ENCODE measurements at regions not wholly inside any gene's neighbourhood (a gene's known extent, or its start where the extent isn't known, plus 50 kb on each side); places are given as distances from the start of the nearest gene placed in this dataset.
A peak's percentile ranks its signal among the peaks of the same experiment; 100 is the strongest.

DNA sequence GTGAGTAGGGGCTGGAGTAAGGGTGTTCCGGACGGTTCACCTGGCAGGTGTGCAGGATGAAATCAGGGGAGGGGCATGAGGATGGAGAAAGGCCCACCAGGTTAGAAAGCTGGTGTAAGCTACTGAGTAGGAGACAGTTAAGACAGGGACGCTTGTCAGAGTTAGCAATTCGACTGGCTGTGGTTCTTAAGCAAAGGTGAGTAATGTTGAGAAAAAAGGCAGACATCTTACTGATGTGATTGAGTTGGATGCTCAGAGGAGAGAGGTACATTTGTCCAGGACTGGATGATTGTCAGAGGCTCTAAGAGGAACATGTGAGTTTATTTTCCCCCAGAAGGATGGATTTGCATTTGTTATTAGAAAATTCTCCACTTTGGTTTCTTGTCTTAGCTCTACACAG is 90.5 kb upstream of the MGAT5 start:
- H3K4me3 ChIP-seq (ENCODE audit: low read depth, low read length): no peak overlapping the region
- DNase-seq (ENCODE audit: low read depth): no peak
- TF ChIP-seq, protein P1, sequence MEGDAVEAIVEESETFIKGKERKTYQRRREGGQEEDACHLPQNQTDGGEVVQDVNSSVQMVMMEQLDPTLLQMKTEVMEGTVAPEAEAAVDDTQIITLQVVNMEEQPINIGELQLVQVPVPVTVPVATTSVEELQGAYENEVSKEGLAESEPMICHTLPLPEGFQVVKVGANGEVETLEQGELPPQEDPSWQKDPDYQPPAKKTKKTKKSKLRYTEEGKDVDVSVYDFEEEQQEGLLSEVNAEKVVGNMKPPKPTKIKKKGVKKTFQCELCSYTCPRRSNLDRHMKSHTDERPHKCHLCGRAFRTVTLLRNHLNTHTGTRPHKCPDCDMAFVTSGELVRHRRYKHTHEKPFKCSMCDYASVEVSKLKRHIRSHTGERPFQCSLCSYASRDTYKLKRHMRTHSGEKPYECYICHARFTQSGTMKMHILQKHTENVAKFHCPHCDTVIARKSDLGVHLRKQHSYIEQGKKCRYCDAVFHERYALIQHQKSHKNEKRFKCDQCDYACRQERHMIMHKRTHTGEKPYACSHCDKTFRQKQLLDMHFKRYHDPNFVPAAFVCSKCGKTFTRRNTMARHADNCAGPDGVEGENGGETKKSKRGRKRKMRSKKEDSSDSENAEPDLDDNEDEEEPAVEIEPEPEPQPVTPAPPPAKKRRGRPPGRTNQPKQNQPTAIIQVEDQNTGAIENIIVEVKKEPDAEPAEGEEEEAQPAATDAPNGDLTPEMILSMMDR (IDR thresholded peaks at IDR 0.05; ENCODE audit: insufficient read depth, low read length): no peak

GRCh38 chr2:134164306-134164705 is 89.6 kb upstream of the MGAT5 start:
- no peak overlapping the region for H3K4me3 ChIP-seq (ENCODE audit: low read depth, low read length)
- no peak for DNase-seq (ENCODE audit: low read depth)
- TF ChIP-seq, protein P1 (IDR thresholded peaks at IDR 0.05; ENCODE audit: insufficient read depth, low read length): no peak

- DNase-seq (ENCODE audit: low read depth): peak; percentile 15
- no peak overlapping the region for H3K4me3 ChIP-seq (ENCODE audit: low read depth, low read length)
- TF ChIP-seq, protein P1 (IDR thresholded peaks at IDR 0.05; ENCODE audit: insufficient read depth, low read length): no peak
Observed at GRCh38 chr2:134167015-134167414, 86.9 kb upstream of the MGAT5 start.

DNA sequence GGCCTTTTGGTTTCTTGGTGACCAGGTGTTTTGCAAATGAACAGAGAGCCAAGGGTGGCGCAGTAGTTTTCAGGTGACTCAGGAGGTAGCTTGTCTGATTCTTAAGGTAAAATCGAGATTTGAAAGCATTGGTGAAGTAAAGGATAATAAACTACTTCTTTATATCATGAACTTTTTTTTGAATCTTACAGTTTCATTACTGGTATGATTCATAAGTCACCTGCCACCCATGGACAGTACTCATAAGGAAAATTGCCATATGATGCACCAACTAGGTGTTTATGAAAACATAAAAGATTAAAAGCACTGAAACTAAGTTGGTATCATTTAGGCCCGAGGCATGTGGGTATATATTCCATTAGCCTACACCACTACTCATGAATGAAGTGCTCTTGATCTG is 84.1 kb upstream of the MGAT5 start:
- H3K4me3 ChIP-seq (ENCODE audit: low read depth, low read length): no peak overlapping the region
- no peak for DNase-seq (ENCODE audit: low read depth)
- TF ChIP-seq, protein P1 (IDR thresholded peaks at IDR 0.05; ENCODE audit: insufficient read depth, low read length): no peak

GRCh38 chr2:134170294-134170693 is 83.6 kb upstream of the MGAT5 start:
- H3K4me3 ChIP-seq (ENCODE audit: low read depth, low read length): no peak overlapping the region
- DNase-seq (ENCODE audit: low read depth): peak; percentile 63
- TF ChIP-seq, protein P1 (IDR thresholded peaks at IDR 0.05; ENCODE audit: insufficient read depth, low read length): no peak

DNA sequence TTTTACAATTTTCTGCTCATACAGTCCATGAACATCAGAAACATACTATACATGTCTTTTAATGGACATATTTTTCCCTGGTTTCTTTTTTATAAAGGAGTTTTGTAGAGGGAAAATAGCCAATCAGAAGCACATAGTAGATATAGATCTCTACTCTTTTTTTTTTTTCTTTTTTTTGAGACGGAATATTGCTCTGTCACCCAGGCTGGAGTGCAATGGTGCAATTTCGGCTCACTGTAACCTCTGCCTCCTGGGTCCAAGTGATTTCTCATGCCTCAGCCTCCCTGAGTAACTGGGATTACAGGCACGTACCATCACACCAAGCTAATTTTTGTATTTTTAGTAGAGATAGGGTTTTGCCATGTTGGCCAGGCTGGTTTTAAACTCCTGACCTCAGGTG is 83.2 kb upstream of the MGAT5 start:
- TF ChIP-seq, protein P1 (IDR thresholded peaks at IDR 0.05; ENCODE audit: insufficient read depth, low read length): no peak
- H3K4me3 ChIP-seq (ENCODE audit: low read depth, low read length): no peak overlapping the region
- no peak for DNase-seq (ENCODE audit: low read depth)

GRCh38 chr2:134173338-134174016 is 80.4 kb upstream of the MGAT5 start:
- H3K4me3 ChIP-seq (ENCODE audit: low read depth, low read length): no peak overlapping the region
- no peak for DNase-seq (ENCODE audit: low read depth)
- TF ChIP-seq, protein P1 (IDR thresholded peaks at IDR 0.05; ENCODE audit: insufficient read depth, low read length): no peak
